Stomach smooth muscle (tissue), 2 donors: ENCODE measurements at regions not wholly inside any gene's neighbourhood (a gene's known extent, or its start where the extent isn't known, plus 50 kb on each side); places are given as distances from the start of the nearest gene placed in this dataset.

ENCODE experiments used
- H3K27ac ChIP-seq: one replicate; pipeline ENCODE4 v1.7.0; 2013; ENCODE audit warnings: mild to moderate bottlenecking, low read length, inconsistent platforms
- H3K27me3 ChIP-seq, 2 donors: one replicate each; pipeline ENCODE4 v1.7.0; 2013; ENCODE audit warnings: low read length in 2 of 2; ENCODE audit not compliant: insufficient read depth in 2 of 2, control insufficient read depth in 1 of 2
- H3K36me3 ChIP-seq, 2 donors: one replicate each; pipeline ENCODE4 v1.7.0; 2013; ENCODE audit warnings: low read length in 2 of 2; ENCODE audit not compliant: control insufficient read depth in 2 of 2, insufficient read depth in 2 of 2
- H3K4me1 ChIP-seq: one replicate; pipeline ENCODE4 v1.7.0; 2013; ENCODE audit warnings: low read length; ENCODE audit not compliant: control insufficient read depth, insufficient read depth
- H3K4me3 ChIP-seq, 2 donors: one replicate each; pipeline ENCODE4 v1.7.0; 2013; ENCODE audit warnings: low read length in 2 of 2
- H3K9ac ChIP-seq, 2 donors: one replicate each; pipeline ENCODE4 v1.7.0; 2013; ENCODE audit warnings: low read length in 2 of 2, mild to moderate bottlenecking in 1 of 2
- H3K9me3 ChIP-seq, 2 donors: one replicate each; pipeline ENCODE4 v1.7.0; 2013; ENCODE audit warnings: low read length in 2 of 2; ENCODE audit not compliant: control insufficient read depth in 2 of 2
- donor health status: healthy.
- donor health status: Pancreatic carcinoma.

DNA sequence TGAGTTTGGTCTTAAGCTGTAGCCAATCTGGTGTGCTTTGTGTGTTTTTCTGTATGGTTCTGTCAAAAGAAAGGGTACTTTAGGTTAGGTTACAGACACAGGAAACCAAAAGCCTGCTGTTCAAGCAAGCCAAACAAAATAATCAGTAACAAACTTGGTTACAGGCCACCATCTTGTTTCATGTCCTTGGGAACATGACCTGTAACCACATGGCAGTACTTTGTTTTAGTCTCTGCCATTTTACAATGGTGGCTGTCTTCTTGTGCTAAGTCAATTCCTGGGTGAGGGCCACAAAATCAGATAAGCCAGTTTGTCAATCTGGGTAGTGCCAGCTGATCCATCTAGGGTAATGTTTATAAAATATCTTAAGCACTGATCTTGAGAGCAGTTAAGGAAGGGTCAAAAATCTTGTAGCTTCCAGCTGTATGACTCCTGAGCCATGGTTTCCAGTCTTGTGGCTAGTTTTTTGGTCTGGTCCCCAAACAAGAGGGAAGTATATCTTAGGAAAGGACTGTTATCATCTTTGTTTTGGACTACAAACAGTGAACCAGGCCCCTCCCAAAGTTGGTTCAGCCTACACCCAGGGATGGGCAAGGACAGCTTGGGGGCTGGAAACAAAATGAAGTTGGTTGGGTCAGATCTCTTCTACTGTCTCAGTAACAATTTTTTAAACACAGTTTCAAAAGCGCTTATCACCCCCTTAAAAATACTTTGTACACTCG, 90.0 kb downstream of the IGLL5 start:
- H3K9ac ChIP-seq: no peak overlapping the region
- H3K27me3 ChIP-seq: no peaks in the 10 kb centered on the region
- H3K4me3 ChIP-seq: no peak overlapping the region
- H3K4me1 ChIP-seq: no peaks in the 10 kb centered on the region
- H3K9me3 ChIP-seq: no peaks in the 10 kb centered on the region
- no peak overlapping the region for H3K27ac ChIP-seq
- no peaks in the 10 kb centered on the region for H3K36me3 ChIP-seq

DNA sequence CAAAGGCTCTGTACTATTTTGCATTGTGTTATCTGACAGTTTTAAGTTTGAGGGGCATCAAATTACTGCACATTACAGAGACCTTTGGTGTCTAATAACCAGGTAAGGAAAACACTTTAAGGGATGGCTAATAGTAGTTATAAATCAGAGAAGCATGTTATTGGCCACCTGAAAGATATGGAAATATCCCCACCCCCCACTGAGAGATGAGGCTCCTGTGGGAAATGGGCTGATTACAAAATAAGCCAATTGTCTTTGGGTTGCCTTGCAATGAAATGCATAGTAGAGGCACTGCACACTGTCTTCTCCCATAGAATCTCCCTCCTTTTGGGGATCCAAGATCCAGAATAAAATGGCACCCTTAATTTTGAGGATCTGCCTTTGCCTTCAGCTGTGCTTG, 91.0 kb downstream of the IGLL5 start:
- Histone ChIP-seq H3K36me3 (no peaks in the 10 kb centered on the region), H3K4me1 (no peaks in the 10 kb centered on the region), H3K27me3 (no peaks in the 10 kb centered on the region), H3K9ac (no peak overlapping the region), H3K4me3 (no peak overlapping the region), H3K9me3 (no peaks in the 10 kb centered on the region), H3K27ac (no peak overlapping the region)

DNA sequence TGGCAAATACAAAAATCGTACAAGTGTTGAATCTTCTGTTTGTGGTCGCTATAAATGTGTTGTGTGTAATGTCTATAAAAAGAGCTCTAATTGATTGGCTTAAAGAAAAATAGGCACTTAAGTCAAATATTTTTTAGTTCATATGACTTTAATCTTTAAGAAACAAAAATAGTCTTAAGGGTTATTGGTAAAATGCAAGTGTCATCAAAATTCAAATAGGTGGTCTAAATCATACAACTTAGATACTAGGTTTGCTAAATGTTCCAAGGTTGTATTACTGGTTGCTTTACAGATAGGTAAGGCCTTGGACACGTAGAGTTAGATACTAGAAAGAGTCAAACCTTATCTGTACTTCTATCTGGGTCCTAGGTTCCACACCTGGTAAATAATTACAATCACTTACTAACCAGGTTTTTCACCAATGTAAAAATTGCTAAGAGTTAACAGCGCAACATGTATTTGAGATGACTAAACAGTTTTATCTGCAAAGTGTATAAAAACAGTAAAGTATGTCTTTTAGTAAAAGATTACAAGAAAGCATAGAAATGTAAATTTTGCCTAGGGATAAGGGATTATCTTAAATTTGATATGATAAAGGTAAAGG, 91.1 kb upstream of the GNAZ start:
- Histone ChIP-seq H3K4me3 (no peak overlapping the region), H3K4me1 (no peaks in the 10 kb centered on the region), H3K36me3 (no peaks in the 10 kb centered on the region), H3K9me3 (no peaks in the 10 kb centered on the region), H3K27me3 (no peaks in the 10 kb centered on the region), H3K9ac (no peak overlapping the region), H3K27ac (no peak overlapping the region)

DNA sequence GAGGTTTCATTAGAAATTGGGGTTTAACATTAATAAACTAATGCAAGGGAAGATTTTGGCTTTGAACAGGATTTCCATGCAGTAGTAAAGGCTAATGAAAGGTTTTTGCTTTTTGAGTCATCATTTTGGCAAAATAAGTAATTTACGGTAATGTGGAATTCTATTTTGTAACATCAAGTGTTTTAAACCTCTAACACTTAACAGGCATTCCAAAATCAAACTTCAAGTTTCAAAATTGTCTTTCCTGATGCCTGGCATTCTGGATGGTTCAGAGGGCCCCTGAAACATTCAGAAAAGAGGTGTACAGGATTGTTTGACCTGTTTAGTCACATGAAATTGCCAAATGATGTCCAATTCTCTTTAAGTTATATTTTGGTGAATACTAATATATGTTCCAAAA, 90.4 kb upstream of the GNAZ start:
- Histone ChIP-seq H3K4me1 (no peaks in the 10 kb centered on the region), H3K36me3 (no peaks in the 10 kb centered on the region), H3K9ac (no peak overlapping the region), H3K9me3 (no peaks in the 10 kb centered on the region), H3K27me3 (no peaks in the 10 kb centered on the region), H3K27ac (no peak overlapping the region), H3K4me3 (no peak overlapping the region)

DNA sequence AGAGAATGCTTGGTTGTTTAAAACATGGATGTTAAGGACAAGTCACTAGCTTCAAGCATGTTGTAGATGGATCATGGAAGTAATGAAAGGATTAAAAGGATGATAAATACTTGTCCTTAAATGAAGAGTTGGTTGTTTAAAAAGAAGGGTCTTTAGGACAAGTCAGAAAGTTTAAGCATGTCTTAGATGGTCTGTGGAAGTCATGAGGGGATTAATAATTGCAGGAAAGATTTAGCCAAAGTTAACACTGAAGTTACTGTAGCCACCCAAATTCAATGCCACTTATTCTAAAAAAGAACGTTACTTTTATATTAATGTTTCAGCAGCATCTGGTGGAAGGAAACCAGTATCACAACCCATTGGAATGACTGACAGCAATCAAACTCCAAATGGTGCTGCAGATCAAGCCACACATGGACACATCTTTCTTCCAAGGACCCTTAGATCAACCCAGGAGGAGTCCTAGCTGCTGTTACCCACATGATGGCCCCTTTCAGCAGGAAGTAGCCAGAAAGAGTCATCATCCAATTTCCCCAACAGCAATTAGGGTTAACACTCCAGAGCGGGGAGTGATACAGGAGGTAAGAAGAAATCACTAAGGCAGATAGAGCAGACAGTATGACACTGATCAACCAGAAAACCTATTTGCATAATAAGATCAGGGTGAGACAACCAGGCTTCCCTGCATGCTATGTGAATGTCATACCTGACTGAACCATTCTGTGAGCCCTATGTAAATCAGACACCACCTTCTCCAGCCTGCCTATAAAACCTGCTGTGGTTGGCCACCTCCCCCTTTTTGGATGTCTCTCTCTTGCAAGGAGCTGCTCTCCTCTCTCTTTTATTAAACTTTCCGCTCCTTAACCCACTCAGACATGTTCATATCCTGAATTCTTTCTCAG, 88.4 kb upstream of the GNAZ start:
- Histone ChIP-seq H3K36me3 (no peaks in the 10 kb centered on the region), H3K27ac (no peak overlapping the region), H3K4me1 (no peaks in the 10 kb centered on the region), H3K9me3 (no peaks in the 10 kb centered on the region), H3K27me3 (no peaks in the 10 kb centered on the region), H3K4me3 (no peak overlapping the region), H3K9ac (no peak overlapping the region)

DNA sequence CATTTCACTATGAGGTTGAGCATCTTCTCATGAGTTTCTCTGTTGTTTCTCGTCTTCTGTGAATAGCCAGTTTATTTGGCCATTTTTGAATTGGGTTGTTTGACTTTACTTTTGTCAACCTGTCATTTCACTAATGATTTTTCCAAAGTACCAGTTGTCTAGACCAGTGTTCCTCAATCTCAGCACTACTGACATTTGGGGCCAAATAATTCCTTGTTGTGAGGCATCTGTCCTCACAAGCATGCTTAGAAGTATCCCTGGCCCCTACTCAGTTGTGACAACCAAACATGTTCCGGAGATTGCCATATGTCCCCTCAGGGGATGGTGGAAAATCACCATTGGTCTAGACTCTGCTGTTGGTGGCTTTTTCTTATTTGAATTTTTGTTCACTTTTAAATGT, 87.7 kb upstream of the GNAZ start:
- H3K4me3 ChIP-seq: no peak overlapping the region
- H3K27me3 ChIP-seq: no peaks in the 10 kb centered on the region
- no peak overlapping the region for H3K27ac ChIP-seq
- no peak overlapping the region for H3K9ac ChIP-seq
- H3K4me1 ChIP-seq: no peaks in the 10 kb centered on the region
- H3K36me3 ChIP-seq: no peaks in the 10 kb centered on the region
- H3K9me3 ChIP-seq: no peaks in the 10 kb centered on the region

DNA sequence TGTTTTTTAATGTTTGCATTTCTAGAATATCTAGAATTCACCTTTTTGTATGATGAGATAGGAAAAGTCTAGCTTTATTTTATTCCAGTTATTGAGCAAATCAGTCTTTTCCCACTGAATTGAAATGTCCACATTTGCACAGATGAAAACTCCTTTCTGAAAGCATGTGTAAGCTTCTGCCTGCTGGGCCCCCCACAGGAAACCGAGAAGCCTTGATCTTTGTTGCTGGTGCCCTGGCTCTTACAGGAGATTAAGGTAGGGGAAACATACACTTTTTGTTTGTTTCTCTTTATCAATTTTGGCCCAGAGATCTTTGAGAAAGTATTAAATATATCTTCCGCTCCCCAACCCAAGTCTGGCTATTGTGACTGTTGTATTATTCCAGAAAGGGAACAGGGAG, 87.2 kb upstream of the GNAZ start:
- Histone ChIP-seq H3K27me3 (no peaks in the 10 kb centered on the region), H3K36me3 (no peaks in the 10 kb centered on the region), H3K27ac (no peak overlapping the region), H3K4me3 (no peak overlapping the region), H3K9me3 (no peaks in the 10 kb centered on the region), H3K4me1 (no peaks in the 10 kb centered on the region), H3K9ac (no peak overlapping the region)

DNA sequence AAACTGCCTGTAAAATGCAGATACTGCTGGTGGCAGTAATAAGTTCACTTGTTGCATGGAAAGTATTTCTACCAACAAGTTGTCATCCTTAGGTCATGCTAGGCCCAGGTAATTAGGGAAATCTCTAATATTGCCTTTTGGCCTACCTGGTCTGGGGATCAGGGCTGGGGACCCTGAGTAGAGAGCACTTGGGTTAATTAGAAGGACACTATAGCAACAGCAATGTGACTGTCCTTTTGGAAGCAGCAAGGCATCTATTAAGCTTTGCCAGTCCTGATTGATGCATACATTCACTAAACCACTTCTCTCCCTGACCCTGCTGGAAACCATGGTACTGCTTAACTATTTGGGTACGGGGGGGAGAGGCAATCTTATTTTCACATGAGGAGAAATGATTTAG, 86.5 kb upstream of the GNAZ start:
- no peaks in the 10 kb centered on the region for H3K27me3 ChIP-seq
- no peak overlapping the region for H3K4me3 ChIP-seq
- no peak overlapping the region for H3K27ac ChIP-seq
- H3K36me3 ChIP-seq: no peaks in the 10 kb centered on the region
- no peaks in the 10 kb centered on the region for H3K9me3 ChIP-seq
- no peak overlapping the region for H3K9ac ChIP-seq
- H3K4me1 ChIP-seq: no peaks in the 10 kb centered on the region

DNA sequence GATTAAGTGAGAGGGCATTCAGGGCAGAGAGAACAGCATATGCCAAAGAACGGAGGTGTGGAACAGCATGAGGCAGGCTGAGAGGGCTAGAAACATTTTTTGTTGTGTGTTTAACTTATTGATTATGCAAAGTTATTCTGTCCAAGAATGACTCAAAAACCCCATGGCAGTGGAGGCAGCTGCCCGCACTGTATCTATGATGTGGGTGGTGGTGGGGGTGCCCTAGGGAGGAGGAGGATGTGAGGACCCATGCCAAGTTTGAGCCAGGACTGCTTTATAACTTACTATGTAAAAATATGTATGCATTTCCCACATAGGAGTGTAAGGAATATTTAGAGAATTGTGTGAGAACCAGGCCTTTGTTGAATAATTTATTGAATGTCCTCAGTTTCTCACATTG, 85.4 kb upstream of the GNAZ start:
- no peaks in the 10 kb centered on the region for H3K36me3 ChIP-seq
- no peak overlapping the region for H3K4me3 ChIP-seq
- H3K9me3 ChIP-seq: no peaks in the 10 kb centered on the region
- no peak overlapping the region for H3K27ac ChIP-seq
- H3K27me3 ChIP-seq: no peaks in the 10 kb centered on the region
- no peak overlapping the region for H3K9ac ChIP-seq
- H3K4me1 ChIP-seq: no peaks in the 10 kb centered on the region

DNA sequence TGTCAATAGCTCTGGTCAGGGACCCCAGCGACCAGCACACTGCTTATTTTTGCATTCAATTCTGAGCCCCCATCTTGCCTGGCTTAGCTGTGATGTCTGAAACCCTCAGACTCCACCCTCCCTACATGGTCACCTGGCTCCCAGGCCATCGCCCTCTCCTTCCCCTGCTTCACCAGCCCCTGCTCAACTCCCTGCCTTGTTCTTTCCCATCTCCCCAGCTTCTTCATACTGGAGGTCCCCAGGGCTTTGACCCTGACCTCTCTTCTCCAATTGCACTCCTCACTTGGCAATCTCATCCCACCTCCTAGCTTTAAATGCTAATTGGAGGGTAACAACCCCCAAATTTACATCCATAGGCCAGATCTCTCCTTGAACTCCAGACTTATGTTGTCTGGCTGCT, 84.3 kb upstream of the GNAZ start:
- Histone ChIP-seq H3K27me3 (no peaks in the 10 kb centered on the region), H3K4me3 (no peak overlapping the region), H3K27ac (no peak overlapping the region), H3K4me1 (no peaks in the 10 kb centered on the region), H3K9me3 (no peaks in the 10 kb centered on the region), H3K36me3 (no peaks in the 10 kb centered on the region), H3K9ac (no peak overlapping the region)

DNA sequence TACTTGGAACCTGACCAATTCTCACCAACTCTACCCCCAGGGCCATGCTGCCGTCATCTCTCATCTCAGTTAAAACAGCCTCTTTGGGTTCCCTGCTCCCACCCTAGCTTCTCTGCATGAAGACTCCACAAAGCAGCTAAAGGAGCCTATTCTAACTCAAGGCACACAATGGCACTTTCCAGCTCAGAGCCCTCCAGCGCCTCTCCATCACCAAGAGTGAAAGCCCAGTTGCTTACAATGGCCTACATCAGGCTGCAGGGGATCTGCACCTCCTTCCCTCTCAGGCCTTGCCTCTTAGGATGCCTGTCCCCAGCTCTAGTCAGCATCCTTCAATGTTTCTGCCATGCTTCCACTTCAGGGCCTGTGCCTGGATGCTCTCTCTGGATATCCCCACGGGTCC, 83.7 kb upstream of the GNAZ start:
- no peak overlapping the region for H3K4me3 ChIP-seq
- no peak overlapping the region for H3K27ac ChIP-seq
- no peaks in the 10 kb centered on the region for H3K4me1 ChIP-seq
- no peaks in the 10 kb centered on the region for H3K9me3 ChIP-seq
- H3K36me3 ChIP-seq: no peaks in the 10 kb centered on the region
- H3K27me3 ChIP-seq: no peaks in the 10 kb centered on the region
- H3K9ac ChIP-seq: no peak overlapping the region
